ENCODE measurements at regions not wholly inside any gene's neighbourhood (a gene's known extent, or its start where the extent isn't known, plus 50 kb on each side); places are given as distances from the start of the nearest gene placed in this dataset.

DNA sequence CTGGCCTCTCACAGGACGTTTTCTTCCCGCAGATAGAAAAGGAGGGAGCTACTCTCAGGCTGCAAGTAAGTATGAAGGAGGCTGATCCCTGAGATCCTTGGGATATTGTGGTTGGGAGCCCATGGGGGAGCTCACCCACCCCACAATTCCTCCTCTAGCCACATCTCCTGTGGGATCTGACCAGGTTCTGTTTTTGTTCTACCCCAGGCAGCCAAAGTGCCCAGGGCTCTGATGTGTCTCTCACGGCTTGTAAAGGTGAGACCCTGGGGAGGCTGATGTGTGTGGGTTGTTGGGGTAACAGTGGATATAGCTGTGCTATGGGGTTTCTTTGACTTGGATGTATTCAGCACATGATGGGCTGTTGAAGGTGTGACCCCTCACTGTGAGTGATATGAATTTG is 52.0 kb upstream of the POLR1H start:
- H3K4me3 ChIP-seq (ENCODE audit: low read depth, low read length): no peak overlapping the region
- no peak for TF ChIP-seq CTCF (IDR thresholded peaks at IDR 0.05; ENCODE audit: low read depth, low read length, missing control alignments)
- in situ Hi-C loops (cut with HindIII; ENCODE audit: low sequenced_read_pairs): no loop called here
- no peak for DNase-seq (ENCODE audit: low read depth)
